HPDE6-E6E7 (cell line): ENCODE measurements at regions not wholly inside any gene's neighbourhood (a gene's known extent, or its start where the extent isn't known, plus 50 kb on each side); places are given as distances from the start of the nearest gene placed in this dataset.

Source experiments
- DNase-seq: peaks from one replicate; pipeline ENCODE4 v3.0.0; 2011; ENCODE audit warnings: missing footprints; ENCODE audit errors: extremely low spot score

DNA sequence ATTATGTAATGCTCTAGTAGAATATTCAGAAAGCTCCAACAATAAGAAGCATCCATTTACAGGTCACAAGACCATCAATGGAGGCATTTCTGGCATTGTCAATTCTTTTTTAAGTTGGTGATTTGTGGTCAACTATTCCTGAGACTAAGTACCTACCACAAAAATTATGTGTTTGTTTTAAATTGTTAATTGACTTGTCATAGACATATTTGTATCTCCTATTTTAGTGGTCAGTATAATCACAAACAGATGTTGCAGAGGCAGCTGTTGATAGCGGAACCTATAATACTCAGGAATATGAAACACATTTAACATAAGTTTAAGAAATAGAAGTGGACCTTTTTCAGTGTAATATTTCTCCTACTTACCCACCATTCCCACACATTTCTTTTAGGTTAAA, 430.1 kb downstream of the CCDC85A start:
- DNase-seq = no peak

- DNase-seq = no peak
Measured at GRCh38 chr2:56615760-56616159, 432.0 kb downstream of the CCDC85A start.

DNA sequence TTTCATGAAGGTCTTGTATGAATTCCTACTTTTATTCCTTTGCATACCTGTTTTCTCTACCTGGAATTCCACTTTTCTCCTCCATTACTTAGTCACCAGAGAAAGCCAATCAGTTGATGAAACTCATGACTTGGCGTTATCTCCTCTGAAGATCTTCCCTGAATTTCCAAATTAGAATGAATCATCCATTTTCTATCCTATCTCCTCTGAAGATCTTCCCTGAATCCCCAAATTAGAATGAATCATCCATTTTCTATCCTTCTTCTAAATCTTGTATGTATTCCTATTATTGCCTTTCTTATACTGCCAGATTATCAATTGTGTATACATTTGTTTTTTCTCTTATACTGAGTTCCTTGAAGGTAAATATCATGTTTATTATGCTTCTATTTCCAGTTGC, 440.4 kb downstream of the CCDC85A start:
- no peak for DNase-seq

GRCh38 chr2:56626927-56627326, 443.1 kb downstream of the CCDC85A start:
- DNase-seq = no peak

- DNase-seq = no peak
Measured at GRCh38 chr2:56630286-56630685, 446.5 kb downstream of the CCDC85A start.

GRCh38 chr2:56647997-56648396, 464.2 kb downstream of the CCDC85A start:
- DNase-seq = no peak

- no peak for DNase-seq
Measured at GRCh38 chr2:56648802-56649201, 465.0 kb downstream of the CCDC85A start.

DNA sequence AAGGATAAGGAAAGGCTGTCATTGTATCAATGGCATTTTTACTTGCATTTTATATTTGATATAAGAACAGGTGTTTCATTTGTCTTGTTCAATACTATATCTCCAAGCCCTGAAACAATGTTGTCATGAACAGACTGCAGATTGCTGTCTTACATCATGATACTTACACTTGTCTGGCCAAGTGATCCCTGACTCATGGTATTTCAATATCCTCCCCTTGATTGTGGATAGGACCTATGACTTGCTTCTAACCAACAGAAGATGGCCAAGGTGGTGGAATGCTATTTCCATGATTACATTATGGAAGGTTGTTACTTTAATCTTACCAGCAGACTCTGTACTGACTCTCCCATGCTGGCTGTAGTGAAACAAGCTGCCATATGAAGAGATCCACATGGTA, 471.1 kb downstream of the CCDC85A start:
- no peak for DNase-seq

GRCh38 chr2:56656826-56657225, 473.0 kb downstream of the CCDC85A start:
- DNase-seq = no peak

DNA sequence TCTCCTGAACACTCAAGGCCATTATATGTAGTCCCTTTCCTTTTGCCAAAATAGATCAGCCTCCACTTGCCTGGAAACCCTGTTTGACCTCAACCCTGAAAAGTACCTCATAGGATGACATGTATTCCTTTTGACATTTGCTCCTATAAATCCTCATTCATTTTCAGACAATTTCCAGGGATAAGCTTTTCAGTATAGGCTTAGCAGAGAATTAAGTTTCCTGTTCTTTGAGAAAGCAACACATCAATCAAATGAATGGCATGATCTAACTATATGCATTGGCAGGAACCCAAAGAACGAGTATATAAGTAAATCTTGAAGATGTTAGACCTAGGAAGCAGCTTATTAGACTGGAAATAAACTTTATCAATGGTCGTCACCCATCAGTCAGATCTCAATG, 483.0 kb downstream of the CCDC85A start:
- DNase-seq = no peak

GRCh38 chr2:56671973-56672569, 488.3 kb downstream of the CCDC85A start:
- DNase-seq = no peak

- DNase-seq = no peak
Measured at GRCh38 chr2:56674084-56674483, 490.3 kb downstream of the CCDC85A start.

DNA sequence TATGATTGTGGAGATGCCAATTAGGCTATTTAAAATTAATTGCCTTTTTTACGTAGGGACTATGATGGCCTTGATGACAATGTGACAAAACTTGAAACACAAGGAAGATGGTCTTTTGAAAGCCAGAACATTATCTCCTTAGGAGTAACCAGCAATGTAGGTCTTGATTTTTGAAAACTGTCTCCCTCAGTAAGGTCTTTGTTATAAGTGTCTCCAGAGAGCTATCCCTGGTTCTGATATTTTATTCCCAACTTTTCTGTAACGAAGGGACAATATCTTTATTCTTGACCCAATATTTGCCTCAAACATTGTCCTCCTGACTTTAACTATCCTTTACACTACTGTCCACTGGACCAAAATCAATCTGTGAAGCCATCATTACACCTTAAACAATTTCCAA, 493.2 kb downstream of the CCDC85A start:
- DNase-seq = no peak

DNA sequence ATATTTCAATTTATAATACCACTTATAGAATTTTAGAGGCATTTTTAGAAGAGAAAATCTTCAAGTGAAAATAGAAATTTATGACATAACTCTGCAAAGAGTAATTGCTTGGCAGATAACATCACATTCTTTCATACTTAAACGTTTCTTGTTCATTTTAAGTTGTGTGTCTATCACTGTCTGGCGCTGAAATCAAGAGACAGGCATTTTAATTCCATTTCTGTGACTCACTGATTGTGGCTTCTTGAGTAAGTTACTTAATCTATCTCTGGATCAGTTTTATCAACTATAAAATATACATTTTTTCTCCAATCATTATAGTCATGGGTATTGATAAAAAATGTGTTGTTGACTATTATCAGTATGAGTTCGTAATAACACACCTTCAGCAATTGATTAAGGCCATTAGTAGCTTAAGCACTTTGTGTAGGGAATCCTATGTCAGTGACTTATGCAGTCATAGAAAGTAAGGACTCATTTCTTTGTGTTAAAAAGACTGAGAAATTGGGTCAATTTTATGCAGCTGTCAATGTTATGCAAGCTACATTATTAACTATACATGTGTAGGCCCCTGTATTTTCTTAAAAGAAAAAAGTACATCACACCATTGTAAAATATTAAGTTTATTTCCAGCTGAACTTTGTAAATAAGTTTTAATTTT, 497.3 kb downstream of the CCDC85A start:
- no peak for DNase-seq

- no peak for DNase-seq
Measured at GRCh38 chr2:56681659-56682396, 498.0 kb downstream of the CCDC85A start.

- DNase-seq = no peak
Measured at GRCh38 chr2:56682397-56682760, 498.6 kb downstream of the CCDC85A start.

- no peak for DNase-seq
Measured at GRCh38 chr2:56684327-56684726, 500.5 kb downstream of the CCDC85A start.

DNA sequence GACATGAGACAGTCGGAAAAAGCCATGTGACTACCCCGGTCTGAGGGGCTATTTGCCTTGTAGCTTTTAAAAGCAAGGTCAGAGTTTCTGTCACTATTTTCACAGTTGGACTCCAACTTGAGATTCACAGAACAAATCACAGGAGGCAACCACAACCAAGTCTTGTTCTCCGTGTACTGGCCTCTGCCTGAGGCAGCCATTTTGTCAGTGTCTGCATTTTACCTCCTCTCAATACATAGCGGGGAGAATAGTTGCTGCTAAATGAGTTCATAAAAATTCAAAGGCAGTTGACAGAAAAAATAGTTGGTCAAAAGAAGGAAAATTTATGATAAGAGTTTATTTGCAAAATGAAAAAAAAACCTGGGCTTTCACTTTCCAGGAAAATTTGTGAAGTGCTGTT, 501.4 kb downstream of the CCDC85A start:
- DNase-seq = no peak

DNA sequence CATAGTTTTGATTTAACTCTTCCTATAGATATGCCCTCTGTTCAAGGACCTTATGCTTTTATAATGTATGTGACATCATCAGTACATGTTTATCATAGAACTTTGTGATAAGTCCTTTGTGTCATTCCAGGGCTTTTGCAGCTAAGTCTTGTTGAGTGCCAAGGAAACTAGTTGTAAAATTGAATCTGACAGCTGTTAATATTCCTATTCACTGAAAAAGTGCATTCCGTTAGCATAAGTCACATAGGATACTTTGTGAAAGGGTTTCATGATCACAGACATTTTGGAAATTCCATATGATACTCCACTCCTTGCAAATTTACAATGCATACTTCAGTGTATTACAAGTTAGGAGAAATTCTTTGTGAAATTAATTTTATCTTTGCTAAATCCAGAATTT, 503.4 kb downstream of the CCDC85A start:
- no peak for DNase-seq

GRCh38 chr2:56688661-56689060, 504.9 kb downstream of the CCDC85A start:
- no peak for DNase-seq

DNA sequence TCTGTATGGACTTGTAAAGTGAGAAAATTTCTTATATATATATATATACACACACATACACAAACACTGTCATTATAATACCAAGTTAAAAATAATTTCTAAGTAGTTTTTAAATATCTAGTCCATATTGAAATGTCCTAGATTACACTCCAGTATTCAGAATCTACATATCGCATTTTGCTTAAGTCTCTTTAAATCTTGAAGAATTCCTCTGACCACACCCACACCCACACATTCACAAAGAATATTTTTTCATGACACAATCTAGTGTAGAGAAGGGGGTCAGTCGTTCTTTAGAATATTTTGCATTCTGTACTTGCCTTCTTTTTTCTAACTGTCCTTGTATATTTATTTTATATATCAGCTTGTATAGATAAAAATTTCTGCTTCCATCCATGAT, 509.7 kb downstream of the CCDC85A start:
- no peak for DNase-seq

DNA sequence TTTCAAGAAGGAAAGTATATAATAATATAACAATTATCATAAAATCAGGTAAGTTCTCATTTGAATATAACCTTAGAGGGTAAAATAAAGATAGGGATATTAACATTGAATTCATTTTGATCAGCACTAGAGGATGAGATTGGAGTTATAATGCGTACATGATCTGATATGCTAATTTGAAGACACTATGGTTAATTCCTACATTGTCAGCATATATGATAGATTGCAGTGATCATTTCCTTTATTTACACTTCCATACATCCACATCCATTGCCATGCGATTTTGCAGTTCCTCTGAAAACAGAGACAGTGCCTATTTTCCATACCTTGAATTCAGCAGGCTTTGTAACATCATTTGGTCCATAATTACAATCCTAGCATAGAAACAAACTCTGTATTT, 519.2 kb downstream of the CCDC85A start:
- no peak for DNase-seq

DNA sequence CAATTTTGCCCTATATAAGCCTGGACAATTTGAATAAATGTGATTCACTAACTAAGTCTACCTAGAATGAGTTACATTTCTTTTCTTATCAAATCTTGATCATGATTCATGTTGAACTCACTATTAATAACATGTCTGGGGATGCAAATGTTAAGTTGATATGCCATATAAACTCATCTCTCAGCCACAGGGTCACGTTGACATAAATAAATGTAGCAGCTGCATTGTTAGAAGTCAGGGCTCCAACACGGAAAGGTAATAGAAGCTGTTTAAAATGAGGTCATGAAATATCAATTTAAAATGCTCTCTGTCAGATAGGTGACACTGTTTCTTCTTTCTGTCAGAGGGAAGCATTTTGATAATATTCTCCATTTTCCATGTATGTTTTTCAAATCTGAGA, 521.9 kb downstream of the CCDC85A start:
- DNase-seq = no peak
